NCI-H146 treated with DMSO at 0.1 percent for 48 hours (cell line): ENCODE measurements at regions not wholly inside any gene's neighbourhood (a gene's known extent, or its start where the extent isn't known, plus 50 kb on each side); places are given as distances from the start of the nearest gene placed in this dataset.
"Not testable (repeated sequence)": the region's sequence is repeated elsewhere in the genome, so short reads cannot be mapped to it uniquely, and the experiment has no call there.

Experiments used
- DNase-seq: peaks from one replicate; lab custom pipeline; 2025; ENCODE audit not compliant: unreplicated experiment; lab: John Stamatoyannopoulos, UW

- DNase-seq: not testable (repeated sequence)
These were observed 948.9 kb upstream of the ADGRB3 start for GRCh38 chr6:67686225-67686624.

GRCh38 chr6:67683960-67684359 is 951.1 kb upstream of the ADGRB3 start:
- no peak for DNase-seq

DNA sequence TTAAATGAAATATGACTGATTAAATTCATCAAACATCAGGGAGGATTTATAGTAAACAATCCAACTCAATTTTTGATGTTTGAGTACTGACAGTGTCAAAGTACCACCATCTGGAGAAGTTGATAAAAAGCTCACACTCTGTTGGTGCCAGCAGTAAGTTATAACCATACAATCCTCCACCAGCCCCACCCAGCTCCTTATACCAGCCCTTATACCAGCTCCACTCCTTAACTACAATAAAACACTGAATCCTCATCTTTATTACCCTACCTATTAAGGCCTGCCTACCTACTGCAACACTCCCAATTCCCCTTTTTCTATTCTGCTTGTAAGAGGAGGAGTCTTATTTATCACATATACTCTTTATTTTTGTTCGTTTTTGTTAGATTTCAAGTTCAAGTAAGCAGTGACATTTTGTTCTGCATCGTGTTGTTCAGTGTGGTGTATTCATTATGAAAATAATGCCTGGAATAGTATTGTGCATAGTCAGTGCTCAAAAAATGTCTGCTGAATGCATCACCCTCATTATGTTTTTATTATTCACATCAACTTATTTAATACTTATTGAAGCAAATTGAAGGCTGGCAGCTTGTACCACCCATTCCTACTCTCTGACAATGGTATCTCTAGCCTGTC is 954.7 kb upstream of the ADGRB3 start:
- no peak for DNase-seq

- DNase-seq: no peak
These were observed 955.4 kb upstream of the ADGRB3 start for GRCh38 chr6:67679566-67680296.

DNA sequence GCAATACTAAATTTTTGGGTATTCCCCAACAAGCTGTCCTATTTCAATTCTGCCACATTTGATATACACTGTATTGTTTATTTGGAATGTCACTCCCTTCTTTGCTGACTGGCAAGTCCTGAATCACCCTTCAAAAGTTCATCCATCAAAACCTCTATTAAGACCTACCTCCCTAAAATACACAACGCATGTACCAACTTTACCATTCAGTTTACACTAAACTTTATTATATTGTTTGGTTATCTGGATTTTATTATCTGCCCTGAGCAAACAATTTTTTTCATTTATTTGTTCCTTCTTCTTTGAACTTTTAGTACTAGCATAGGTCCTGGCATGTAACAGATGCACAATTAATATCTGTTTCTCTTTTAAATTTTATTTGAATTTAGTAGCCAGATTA is 958.2 kb upstream of the ADGRB3 start:
- DNase-seq: no peak

- no peak for DNase-seq
These were observed 967.3 kb upstream of the ADGRB3 start for GRCh38 chr6:67667637-67668422.

DNA sequence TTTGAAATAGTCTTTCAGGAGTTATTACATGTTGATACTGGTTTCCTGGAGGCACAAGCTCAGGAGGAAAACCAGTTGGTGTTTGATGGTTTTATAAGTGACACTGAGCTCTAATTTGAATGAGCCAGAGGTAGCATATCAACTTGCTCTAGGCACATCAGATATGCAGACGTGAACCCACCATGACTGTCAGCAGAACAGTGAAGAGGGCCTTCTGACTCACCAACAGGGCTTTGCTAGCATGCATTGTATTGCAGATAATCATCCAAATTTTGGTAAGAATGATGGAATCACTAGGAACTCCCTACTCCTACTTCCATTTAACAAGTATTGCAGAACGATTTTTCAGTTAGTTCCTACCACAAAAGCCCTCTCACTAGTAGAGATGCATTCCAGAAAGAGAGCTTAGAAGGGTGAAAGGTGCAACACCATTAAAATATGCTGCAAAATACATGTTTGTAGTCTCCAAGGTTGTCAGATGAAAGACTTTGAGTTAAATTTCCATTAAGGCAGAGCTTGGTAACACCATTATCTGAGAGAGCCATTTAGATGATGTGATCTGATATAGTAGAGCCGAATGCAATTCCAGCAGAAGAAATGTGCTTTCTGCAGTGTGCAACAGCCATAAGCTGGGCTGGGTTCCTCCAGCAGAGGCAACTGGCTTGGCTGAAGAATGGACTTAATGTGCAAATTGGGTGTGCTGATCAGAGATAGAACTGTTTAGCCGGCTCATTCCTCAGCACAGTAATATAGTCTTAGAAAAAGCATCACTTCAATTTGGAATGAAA is 968.7 kb upstream of the ADGRB3 start:
- no peak for DNase-seq

GRCh38 chr6:67664942-67665341 is 970.1 kb upstream of the ADGRB3 start:
- no peak for DNase-seq

DNA sequence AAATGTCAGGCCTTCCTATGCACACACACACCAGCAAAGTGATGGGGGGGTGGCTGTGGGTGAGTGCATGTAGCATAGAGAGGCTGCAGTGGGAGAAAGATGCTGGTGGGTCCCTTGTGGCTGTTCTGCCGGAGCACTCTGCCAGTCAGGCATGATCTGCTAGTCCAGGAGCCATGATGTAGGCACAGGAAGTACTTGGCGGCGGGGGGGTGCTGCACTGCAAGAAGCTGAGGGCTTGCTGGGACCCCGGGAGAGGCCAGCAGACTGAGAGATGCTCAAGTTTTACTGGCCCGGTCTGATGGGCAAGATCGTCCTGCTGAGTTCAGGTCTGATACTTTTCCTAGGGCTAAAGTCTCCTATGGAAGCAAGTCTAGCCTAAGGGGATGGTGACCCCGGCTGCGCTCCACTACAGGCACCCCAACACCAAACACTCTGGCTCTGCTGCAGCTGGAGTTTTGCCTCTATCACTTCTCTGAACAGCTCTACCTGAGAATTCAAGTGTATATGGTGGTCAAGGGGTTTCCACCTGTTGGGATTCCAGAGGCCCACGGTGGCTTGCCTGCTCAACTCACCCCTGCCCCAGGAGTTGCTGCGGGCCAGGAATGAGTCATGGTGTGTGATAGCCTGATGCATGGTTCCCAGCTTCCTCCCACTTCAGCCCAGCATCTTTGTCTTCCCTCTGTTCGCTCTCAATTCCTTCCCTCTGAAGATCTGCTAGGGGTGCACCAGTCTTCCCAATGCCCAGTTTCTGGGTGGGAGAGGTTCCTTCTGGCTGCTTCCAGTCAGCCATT is 971.8 kb upstream of the ADGRB3 start:
- no peak for DNase-seq

- no peak for DNase-seq
These were observed 981.5 kb upstream of the ADGRB3 start for GRCh38 chr6:67653561-67653960.

GRCh38 chr6:67646550-67646949 is 988.5 kb upstream of the ADGRB3 start:
- DNase-seq: no peak

GRCh38 chr6:67643281-67643680 is 991.8 kb upstream of the ADGRB3 start:
- no peak for DNase-seq

DNA sequence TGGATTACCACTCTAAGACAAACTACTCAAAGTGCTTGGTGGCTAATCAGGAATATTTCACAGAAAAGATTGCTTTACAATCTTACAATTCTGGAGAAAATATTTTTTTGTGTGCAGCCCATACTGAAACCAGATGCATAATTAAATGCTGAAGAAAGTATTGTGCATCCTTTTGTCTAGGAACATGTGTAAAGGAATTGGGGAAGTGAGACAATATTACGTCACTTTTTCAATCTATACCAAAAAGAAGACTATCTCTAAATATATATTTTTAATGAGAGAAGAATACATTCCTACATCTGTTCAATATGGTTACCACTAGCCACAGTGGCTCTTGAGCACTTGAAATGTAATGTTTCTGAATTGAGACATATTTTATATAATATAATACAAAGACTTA is 992.5 kb upstream of the ADGRB3 start:
- DNase-seq: no peak

- no peak for DNase-seq
These were observed 994.6 kb upstream of the ADGRB3 start for GRCh38 chr6:67640484-67640883.

GRCh38 chr6:67639161-67639560 is 995.9 kb upstream of the ADGRB3 start:
- DNase-seq: no peak

DNA sequence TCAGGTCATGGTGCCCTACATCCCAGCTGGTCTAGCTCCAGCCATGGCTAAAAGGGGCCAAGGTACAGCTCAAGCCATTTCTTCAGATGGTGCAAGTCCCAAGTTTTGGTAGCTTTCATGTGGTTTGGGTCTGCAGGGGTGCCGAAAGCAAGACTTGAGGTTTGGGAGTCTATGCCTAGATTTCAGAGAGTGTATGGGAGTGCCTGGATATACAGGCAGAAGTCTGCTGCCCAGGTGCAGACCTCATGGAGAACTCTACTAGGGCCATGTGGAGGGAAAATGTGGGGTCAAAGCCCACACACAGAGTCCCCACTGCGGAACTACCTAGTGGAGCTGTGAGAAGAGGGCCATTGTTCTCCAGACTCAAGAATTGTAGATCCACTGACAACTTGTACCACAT is 1000.9 kb upstream of the ADGRB3 start:
- no peak for DNase-seq

DNA sequence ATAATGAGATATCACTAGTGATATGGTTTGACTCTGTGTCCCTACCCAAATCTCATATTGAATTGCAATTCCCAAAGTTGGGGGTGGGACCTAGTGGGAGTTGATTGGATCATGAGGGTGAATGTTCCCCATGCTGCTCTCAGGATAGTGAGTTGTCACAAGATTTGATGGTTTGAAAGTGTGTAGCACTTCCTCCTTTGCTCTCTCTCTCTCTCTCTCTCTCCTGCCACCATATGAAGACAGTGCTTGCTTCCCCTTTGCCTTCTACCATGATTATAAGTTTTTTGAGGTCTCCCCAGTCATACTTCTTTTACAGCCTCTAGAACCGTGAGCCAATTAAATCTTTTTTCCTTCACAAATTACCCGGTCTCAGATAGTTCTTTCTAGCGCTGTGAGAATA is 1002.0 kb upstream of the ADGRB3 start:
- no peak for DNase-seq

- DNase-seq: no peak
These were observed 1004.9 kb upstream of the ADGRB3 start for GRCh38 chr6:67630146-67630545.

GRCh38 chr6:67629258-67629657 is 1005.8 kb upstream of the ADGRB3 start:
- no peak for DNase-seq

GRCh38 chr6:67615796-67616195 is 1019.3 kb upstream of the ADGRB3 start:
- no peak for DNase-seq
